Retinal pigment epithelial cell (primary cell): ENCODE measurements at regions not wholly inside any gene's neighbourhood (a gene's known extent, or its start where the extent isn't known, plus 50 kb on each side); places are given as distances from the start of the nearest gene placed in this dataset.

Experiments
- DNase-seq: peaks from one replicate; pipeline ENCODE4 v3.0.0-alpha.2; 2010; ENCODE audit warnings: low read depth
- H3K4me3 ChIP-seq: 2 replicates; pipeline ENCODE4 v1.5.1; 2011; ENCODE audit warnings: mild to moderate bottlenecking, low read length, control low read depth, moderate library complexity
- TF ChIP-seq, protein P1 (sequence below): conservative IDR thresholded peaks from 2 replicates; pipeline ENCODE4 v1.5.1; 2011; ENCODE audit warnings: low read depth, low read length, control low read depth, inconsistent platforms

DNA sequence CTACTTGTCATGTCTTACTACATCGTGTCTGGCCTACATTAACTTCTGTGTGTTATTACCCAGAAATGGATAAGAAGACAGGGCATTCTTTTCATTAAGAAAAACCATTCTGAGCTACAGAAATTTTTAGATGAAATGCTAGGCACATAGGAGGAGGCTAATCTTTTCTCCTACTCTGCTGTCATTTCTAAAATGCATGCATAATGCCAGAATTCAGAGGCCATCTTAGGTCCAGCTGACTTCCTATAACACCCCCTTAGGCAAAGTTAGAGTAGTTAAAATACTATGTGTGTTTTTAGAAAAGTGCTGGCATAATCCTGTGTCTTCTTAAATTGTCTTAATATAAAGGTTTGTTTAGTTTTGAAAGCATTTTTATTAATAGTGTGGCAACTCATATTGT is 352.6 kb downstream of the CSNK1G3 start:
- no peak for DNase-seq
- no peak overlapping the region for H3K4me3 ChIP-seq
- TF ChIP-seq, protein P1, sequence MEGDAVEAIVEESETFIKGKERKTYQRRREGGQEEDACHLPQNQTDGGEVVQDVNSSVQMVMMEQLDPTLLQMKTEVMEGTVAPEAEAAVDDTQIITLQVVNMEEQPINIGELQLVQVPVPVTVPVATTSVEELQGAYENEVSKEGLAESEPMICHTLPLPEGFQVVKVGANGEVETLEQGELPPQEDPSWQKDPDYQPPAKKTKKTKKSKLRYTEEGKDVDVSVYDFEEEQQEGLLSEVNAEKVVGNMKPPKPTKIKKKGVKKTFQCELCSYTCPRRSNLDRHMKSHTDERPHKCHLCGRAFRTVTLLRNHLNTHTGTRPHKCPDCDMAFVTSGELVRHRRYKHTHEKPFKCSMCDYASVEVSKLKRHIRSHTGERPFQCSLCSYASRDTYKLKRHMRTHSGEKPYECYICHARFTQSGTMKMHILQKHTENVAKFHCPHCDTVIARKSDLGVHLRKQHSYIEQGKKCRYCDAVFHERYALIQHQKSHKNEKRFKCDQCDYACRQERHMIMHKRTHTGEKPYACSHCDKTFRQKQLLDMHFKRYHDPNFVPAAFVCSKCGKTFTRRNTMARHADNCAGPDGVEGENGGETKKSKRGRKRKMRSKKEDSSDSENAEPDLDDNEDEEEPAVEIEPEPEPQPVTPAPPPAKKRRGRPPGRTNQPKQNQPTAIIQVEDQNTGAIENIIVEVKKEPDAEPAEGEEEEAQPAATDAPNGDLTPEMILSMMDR: no peak

DNA sequence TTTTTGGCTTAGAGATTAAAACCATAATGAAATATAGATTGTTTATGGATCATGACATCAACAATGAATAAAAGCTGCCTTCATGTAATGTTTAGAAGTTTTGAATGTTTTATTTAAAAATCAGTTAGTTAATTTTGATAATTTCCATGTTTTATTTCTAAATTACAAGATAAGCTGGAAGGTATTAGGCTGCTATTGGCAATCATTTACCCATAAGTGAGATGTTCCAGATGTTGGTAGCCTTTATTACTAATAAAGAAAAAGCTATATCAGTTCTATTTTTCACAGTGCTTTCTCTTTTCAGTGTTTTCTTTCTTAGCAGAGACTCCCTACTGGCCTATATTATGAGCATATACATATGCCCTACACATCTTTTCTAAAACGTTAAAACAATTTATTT is 347.0 kb downstream of the CSNK1G3 start:
- DNase-seq: no peak
- no peak overlapping the region for H3K4me3 ChIP-seq
- TF ChIP-seq, protein P1: no peak

DNA sequence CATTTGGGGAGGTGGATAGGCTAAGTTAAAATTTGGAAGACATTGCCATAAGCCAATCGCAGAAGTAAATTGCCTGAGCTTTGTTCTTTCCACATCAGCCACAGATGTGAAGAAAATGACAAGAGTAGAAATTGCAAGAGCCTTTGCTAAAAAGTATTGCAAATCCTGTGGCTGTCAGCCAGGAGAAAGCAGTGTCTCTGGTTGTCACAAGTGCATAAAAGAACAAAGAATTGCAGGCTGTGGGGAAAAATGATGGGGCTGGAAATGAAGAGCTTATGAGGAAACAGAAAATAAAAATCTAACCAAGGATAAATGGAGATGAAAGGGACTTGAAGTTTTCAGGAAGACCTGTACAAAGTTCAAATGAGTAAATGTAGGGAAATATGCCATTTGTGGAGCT is 344.8 kb downstream of the CSNK1G3 start:
- no peak for DNase-seq
- TF ChIP-seq, protein P1: no peak
- H3K4me3 ChIP-seq: no peak overlapping the region

DNA sequence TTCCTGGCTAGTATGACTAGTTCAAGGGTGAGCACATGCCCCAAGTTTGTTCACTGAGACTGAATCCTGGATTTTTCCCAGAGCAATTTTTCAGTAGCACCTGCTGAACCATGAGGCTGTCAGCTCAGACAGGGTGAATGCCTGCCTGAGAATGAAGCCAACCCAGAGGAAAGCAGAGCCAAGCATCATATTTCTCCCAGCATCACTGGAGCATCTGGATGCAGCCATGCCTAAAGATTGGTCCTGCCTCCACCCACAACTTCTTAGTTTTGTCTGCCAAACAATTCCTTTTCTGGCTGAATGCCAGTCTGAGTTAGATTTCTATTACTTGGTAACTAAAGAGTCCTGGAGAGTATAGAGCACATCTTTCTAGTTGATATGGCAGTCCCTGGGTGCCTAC is 343.6 kb downstream of the CSNK1G3 start:
- TF ChIP-seq, protein P1: no peak
- H3K4me3 ChIP-seq: no peak overlapping the region
- no peak for DNase-seq

DNA sequence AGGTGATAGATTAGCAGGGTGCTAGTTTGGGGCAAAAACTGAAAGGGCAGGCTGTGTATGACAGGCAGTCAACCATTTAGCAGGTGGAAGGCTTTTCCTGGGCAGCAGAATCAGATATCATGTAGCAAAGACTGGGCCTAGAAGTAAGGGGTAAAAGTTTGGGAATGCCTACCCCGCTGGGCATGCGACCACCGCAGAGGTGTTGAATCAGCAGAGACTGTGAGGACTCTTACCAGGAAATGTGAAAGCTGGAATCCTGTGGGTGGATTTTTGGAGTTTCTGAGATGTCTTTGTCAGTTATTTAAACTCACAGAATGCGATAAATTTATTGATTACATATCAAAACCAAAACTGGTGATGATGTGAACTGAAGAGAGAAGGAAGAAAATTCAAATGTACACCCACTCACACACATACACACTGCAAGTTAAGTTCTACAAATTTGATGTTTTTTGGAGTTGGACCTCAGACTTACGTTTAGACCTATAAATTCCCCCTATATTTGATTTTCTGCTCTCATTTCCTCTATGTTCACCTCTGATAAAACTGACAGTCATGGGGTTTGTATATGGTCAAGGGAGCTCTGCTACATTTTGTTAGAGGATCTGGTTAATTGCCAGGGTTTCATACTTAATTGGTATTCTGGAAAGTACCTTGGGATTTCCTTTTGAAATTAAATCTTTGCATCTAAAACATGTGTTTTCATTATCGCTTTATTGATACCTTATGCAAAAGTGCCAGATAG is 333.6 kb downstream of the CSNK1G3 start:
- no peak overlapping the region for H3K4me3 ChIP-seq
- DNase-seq: no peak
- TF ChIP-seq, protein P1: no peak

DNA sequence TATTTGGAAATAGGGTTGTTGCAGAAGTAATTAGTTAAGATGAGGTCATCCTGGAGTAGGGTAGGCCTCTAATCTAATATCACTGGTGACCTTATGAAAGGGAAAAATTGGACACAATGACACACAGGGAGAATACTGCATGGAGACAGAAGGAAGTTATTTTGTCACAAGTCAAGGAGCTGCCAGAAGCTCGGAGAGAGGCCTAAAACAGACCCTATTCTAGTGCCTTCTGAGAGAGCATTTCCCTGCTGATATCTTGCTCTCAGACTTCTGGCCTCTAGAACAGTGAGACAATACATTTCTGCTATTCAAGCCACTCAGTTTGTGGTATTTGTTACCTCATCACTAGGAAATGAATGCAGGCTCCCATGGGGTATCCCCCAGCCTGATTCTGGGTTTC is 332.9 kb downstream of the CSNK1G3 start:
- no peak overlapping the region for H3K4me3 ChIP-seq
- DNase-seq: no peak
- TF ChIP-seq, protein P1: no peak

DNA sequence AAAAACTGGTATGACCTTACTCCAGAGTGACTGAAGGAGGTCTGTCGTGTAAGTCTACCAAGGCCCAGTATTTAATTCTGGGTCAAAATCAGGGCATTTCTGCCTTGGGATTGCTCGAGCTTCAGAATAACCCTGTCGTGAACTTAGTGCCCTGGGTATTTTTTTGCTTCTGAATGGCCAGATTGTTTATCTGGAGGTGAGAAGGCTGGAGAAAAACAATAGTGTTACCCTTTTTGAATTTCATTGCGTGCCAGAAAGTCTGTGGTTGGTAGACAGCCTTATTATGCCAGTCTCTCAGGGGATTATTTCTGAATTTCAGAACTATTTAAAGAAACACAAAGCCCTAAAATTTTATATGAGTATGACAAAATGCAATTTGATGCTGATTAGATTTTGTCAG is 323.4 kb downstream of the CSNK1G3 start:
- no peak overlapping the region for H3K4me3 ChIP-seq
- TF ChIP-seq, protein P1: no peak
- DNase-seq: peak; percentile 93
